ENCODE measurements at regions not wholly inside any gene's neighbourhood (a gene's known extent, or its start where the extent isn't known, plus 50 kb on each side); places are given as distances from the start of the nearest gene placed in this dataset.
A peak's percentile ranks its signal among the peaks of the same experiment; 100 is the strongest.

DNA sequence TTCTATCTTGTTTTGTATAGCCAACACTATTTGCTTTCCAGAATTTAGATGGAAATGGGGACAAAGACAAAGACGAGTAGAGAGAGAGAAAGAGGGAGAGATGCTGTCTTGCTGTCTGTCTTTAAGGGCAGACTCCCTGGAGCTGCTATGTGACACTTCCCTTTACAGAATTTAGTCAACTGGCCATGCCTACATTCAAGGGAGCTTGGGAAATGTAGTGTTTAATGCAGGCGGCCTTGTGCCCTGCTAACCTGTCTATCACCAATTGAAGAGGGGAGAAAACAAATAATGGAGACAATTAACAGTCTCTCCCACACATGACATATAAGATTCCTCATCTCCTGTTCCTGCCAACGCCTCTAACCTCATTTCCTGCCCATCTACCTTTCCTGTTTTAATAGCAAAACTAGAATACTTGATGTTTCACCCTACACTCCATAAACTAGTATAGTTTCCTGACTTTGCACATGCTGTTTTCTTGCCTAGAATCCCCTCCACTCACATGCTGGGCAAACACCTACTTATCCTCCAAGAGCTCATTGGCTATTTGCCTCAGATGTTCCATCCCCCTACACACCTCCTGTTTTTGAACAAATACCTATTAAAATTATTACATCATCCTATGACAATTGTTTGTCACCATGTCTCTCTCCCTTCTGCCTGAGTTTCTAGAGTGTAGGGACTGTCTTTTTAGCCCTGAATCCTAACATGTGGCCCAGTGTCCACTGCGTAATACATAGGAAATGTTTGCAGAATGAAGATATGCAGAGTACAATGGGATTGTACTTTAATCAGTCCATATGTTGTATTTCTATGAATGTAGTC lies 117.2 kb downstream of the SLC25A24 start:
- Histone ChIP-seq H3K27me3 (ENCODE audit: low read length) (no peaks in the 10 kb centered on the region), H3K36me3 (ENCODE audit: insufficient read depth, low read length) (no peaks in the 10 kb centered on the region), H2AFZ (ENCODE audit: low read length) (no peak overlapping the region), H3K9ac (ENCODE audit: low read length) (no peak overlapping the region), H3K79me2 (ENCODE audit: low read length) (no peaks in the 10 kb centered on the region), H3K9me3 (ENCODE audit: low read length) (no peaks in the 10 kb centered on the region), H3K9me2 (replicated peaks; ENCODE audit: insufficient read depth, low read length) (no peaks in the 10 kb centered on the region), H4K20me1 (ENCODE audit: insufficient read depth, low read depth, low read length) (no peaks in the 10 kb centered on the region), H3K27ac (ENCODE audit: low read length) (no peak overlapping the region), H3K4me1 (ENCODE audit: low read length) (peaks cover 8% of the 10 kb centered on the region), H3K4me3 (ENCODE audit: low read length) (no peak overlapping the region), H3K4me2 (ENCODE audit: low read depth, low read length, poor library complexity, severe bottlenecking) (no peak overlapping the region)
- no peak for DNase-seq

DNA sequence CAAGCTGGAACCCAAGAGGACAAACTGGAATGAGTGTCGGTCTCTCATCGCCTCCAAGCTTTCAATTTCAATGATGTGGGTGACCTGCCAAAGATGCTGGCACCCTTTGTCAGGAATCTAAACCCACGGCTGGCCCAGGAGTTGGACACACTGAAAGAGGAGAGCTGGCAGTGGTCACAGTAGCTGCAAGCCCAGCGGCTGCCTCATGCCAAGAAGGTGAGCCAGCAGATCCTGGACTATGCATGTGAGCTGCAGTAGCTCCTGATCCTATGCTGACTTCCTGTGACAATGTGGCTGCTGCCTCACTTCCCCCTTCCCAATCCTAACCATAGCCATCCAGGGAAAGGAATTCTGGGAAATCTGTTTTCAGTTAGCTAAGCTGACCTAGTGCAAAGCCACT lies 117.0 kb upstream of the VAV3 start:
- H2AFZ ChIP-seq (ENCODE audit: low read length), result no peak overlapping the region
- no peak overlapping the region for H3K4me2 ChIP-seq (ENCODE audit: low read depth, low read length, poor library complexity, severe bottlenecking)
- H3K9ac ChIP-seq (ENCODE audit: low read length), result no peak overlapping the region
- H3K4me3 ChIP-seq (ENCODE audit: low read length), result no peak overlapping the region
- no peak for DNase-seq
- peaks cover 8% of the 10 kb centered on the region for H3K4me1 ChIP-seq (ENCODE audit: low read length)
- no peaks in the 10 kb centered on the region for H3K9me3 ChIP-seq (ENCODE audit: low read length)
- no peaks in the 10 kb centered on the region for H3K79me2 ChIP-seq (ENCODE audit: low read length)
- H3K9me2 ChIP-seq (replicated peaks; ENCODE audit: insufficient read depth, low read length), result no peaks in the 10 kb centered on the region
- H4K20me1 ChIP-seq (ENCODE audit: insufficient read depth, low read depth, low read length), result no peaks in the 10 kb centered on the region
- H3K27me3 ChIP-seq (ENCODE audit: low read length), result no peaks in the 10 kb centered on the region
- H3K36me3 ChIP-seq (ENCODE audit: insufficient read depth, low read length), result no peaks in the 10 kb centered on the region
- H3K27ac ChIP-seq (ENCODE audit: low read length), result no peak overlapping the region

DNA sequence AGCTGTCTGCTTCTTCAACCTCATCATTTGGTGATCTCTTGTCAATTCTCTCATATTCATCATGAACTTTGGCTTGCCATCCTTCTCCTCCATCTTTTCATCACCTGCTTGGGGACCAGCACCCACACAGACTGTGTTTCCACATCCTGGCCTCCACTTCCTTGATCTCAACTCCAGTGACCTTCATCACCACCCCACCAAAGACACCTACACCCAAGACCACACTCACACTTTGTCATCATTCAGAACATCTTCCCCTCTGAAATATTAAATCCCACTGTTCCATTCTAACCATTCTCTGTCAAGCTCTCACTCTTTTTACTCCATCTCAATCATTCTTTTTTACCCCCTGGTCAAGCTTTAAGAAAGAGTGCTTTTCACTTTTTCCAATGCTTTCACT lies 115.5 kb upstream of the VAV3 start:
- Histone ChIP-seq H3K36me3 (ENCODE audit: insufficient read depth, low read length) (no peaks in the 10 kb centered on the region), H4K20me1 (ENCODE audit: insufficient read depth, low read depth, low read length) (no peaks in the 10 kb centered on the region), H3K4me2 (ENCODE audit: low read depth, low read length, poor library complexity, severe bottlenecking) (no peak overlapping the region), H3K4me1 (ENCODE audit: low read length) (peaks cover 8% of the 10 kb centered on the region), H3K79me2 (ENCODE audit: low read length) (no peaks in the 10 kb centered on the region), H3K27me3 (ENCODE audit: low read length) (no peaks in the 10 kb centered on the region), H3K9ac (ENCODE audit: low read length) (no peak overlapping the region), H3K4me3 (ENCODE audit: low read length) (no peak overlapping the region), H3K27ac (ENCODE audit: low read length) (no peak overlapping the region), H3K9me3 (ENCODE audit: low read length) (no peaks in the 10 kb centered on the region), H3K9me2 (replicated peaks; ENCODE audit: insufficient read depth, low read length) (no peaks in the 10 kb centered on the region), H2AFZ (ENCODE audit: low read length) (no peak overlapping the region)
- DNase-seq, result no peak

DNA sequence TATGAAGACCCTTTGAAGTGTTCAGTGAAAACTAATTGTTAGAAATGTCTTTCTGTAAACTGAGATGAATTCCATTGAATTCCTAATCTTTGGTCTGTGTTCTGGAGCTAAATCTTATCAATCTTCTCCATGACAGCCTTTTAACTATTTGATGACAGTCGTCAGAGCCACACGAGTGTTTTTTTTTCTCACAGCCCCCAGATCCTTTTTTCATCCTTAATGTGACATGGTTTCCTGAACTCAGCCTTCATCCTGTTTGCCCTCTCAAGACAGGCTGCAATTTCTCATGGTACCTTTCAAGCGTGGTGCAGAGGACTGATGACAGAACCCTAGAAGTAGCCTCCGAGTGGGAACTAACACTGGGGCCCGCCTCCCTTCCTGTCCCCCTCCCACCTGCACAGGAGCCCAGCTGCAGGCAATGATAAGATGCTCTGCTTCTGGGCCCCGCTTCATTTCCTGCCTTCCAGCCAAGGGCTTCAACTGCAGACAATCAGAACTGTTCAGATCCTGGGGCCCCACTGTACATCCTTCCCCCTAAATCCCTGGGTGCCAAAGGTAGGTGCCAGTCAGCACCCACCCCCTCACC lies 114.6 kb upstream of the VAV3 start:
- H3K4me3 ChIP-seq (ENCODE audit: low read length), result no peak overlapping the region
- H3K4me2 ChIP-seq (ENCODE audit: low read depth, low read length, poor library complexity, severe bottlenecking), result no peak overlapping the region
- no peaks in the 10 kb centered on the region for H3K9me2 ChIP-seq (replicated peaks; ENCODE audit: insufficient read depth, low read length)
- no peaks in the 10 kb centered on the region for H3K36me3 ChIP-seq (ENCODE audit: insufficient read depth, low read length)
- H3K9ac ChIP-seq (ENCODE audit: low read length), result no peak overlapping the region
- no peaks in the 10 kb centered on the region for H4K20me1 ChIP-seq (ENCODE audit: insufficient read depth, low read depth, low read length)
- peaks cover 14% of the 10 kb centered on the region for H3K4me1 ChIP-seq (ENCODE audit: low read length)
- H3K27me3 ChIP-seq (ENCODE audit: low read length), result no peaks in the 10 kb centered on the region
- H3K79me2 ChIP-seq (ENCODE audit: low read length), result no peaks in the 10 kb centered on the region
- no peak overlapping the region for H3K27ac ChIP-seq (ENCODE audit: low read length)
- H3K9me3 ChIP-seq (ENCODE audit: low read length), result no peaks in the 10 kb centered on the region
- no peak overlapping the region for H2AFZ ChIP-seq (ENCODE audit: low read length)
- DNase-seq, result peak; percentile 54

DNA sequence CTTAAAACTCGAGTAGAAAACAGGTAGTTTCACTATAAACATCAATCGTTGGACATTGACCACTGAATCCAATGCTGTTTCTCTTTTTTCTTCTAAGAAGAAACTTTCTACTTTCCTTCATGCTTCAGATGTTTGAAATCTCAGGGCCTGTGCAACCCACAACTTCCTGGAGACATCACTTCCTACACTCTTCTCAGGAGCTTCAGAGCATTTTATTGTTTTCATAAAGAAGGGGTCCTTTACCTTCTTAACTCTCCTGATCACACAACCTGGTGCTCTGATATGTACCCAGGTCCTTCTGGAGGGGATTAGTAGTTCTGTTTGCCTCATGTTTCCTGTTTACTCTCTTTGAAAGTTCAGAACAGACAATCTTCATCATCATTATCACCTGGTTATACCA lies 113.0 kb upstream of the VAV3 start:
- no peak for DNase-seq
- Histone ChIP-seq H3K27me3 (ENCODE audit: low read length) (0 out of 2 replicates have a peak, but pooled peaks cover 3% of the 10 kb centered on the region), H3K9ac (ENCODE audit: low read length) (no peak overlapping the region), H4K20me1 (ENCODE audit: insufficient read depth, low read depth, low read length) (no peaks in the 10 kb centered on the region), H3K9me2 (replicated peaks; ENCODE audit: insufficient read depth, low read length) (no peaks in the 10 kb centered on the region), H3K4me1 (ENCODE audit: low read length) (peaks cover 14% of the 10 kb centered on the region), H3K4me2 (ENCODE audit: low read depth, low read length, poor library complexity, severe bottlenecking) (no peak overlapping the region), H3K79me2 (ENCODE audit: low read length) (no peaks in the 10 kb centered on the region), H3K36me3 (ENCODE audit: insufficient read depth, low read length) (no peaks in the 10 kb centered on the region), H3K9me3 (ENCODE audit: low read length) (no peaks in the 10 kb centered on the region), H3K4me3 (ENCODE audit: low read length) (no peak overlapping the region), H3K27ac (ENCODE audit: low read length) (no peak overlapping the region), H2AFZ (ENCODE audit: low read length) (no peak overlapping the region)

DNA sequence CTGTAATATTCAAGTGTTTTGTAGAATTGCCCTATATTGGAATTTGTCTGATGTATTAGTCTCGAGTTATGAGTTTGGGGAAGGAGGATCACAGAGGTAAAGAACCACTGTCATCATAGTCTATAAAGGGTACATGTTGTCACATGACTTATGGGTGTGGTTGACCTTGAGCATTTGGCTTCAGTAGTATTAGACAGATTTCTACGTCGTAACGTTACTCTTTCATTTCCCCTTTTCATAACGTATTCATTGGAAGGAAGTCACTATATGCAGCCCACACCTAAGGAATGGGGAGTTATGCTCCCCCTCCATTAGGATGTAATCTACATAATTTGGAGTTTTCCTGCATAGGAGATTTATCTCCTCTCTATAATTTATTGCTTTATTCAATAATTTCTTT lies 110.1 kb upstream of the VAV3 start:
- Histone ChIP-seq H3K9me2 (replicated peaks; ENCODE audit: insufficient read depth, low read length) (no peaks in the 10 kb centered on the region), H3K4me2 (ENCODE audit: low read depth, low read length, poor library complexity, severe bottlenecking) (no peak overlapping the region), H3K9ac (ENCODE audit: low read length) (no peak overlapping the region), H3K9me3 (ENCODE audit: low read length) (no peaks in the 10 kb centered on the region), H3K27ac (ENCODE audit: low read length) (no peak overlapping the region), H3K27me3 (ENCODE audit: low read length) (0 out of 2 replicates have a peak, but pooled peaks cover 3% of the 10 kb centered on the region), H3K4me1 (ENCODE audit: low read length) (peaks cover 14% of the 10 kb centered on the region), H3K79me2 (ENCODE audit: low read length) (no peaks in the 10 kb centered on the region), H3K36me3 (ENCODE audit: insufficient read depth, low read length) (no peaks in the 10 kb centered on the region), H3K4me3 (ENCODE audit: low read length) (no peak overlapping the region), H2AFZ (ENCODE audit: low read length) (no peak overlapping the region), H4K20me1 (ENCODE audit: insufficient read depth, low read depth, low read length) (no peaks in the 10 kb centered on the region)
- DNase-seq, result peak; percentile 67

DNA sequence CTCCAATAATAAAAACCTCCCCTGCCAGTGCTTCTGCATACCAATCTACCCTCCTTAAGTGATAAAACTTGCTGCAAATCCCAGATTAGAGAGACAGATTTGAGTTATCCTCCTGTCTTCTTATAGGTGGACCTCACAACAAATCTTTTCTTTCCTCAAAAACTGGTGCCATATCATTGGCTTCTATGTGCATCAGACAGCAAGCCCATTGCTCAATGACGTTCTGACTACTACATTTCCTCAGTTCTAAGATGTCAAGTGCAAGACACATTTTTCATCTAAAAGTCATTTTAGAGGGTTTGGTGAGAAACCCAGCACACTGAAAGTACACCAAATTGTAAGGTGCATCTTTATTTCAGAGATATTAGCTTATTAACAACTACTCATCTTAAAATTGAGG lies 107.8 kb upstream of the VAV3 start:
- H3K36me3 ChIP-seq (ENCODE audit: insufficient read depth, low read length), result no peaks in the 10 kb centered on the region
- H2AFZ ChIP-seq (ENCODE audit: low read length), result no peak overlapping the region
- no peaks in the 10 kb centered on the region for H3K9me2 ChIP-seq (replicated peaks; ENCODE audit: insufficient read depth, low read length)
- 0 out of 2 replicates have a peak, but pooled peaks cover 3% of the 10 kb centered on the region for H3K27me3 ChIP-seq (ENCODE audit: low read length)
- H3K9ac ChIP-seq (ENCODE audit: low read length), result no peak overlapping the region
- no peaks in the 10 kb centered on the region for H3K79me2 ChIP-seq (ENCODE audit: low read length)
- no peaks in the 10 kb centered on the region for H3K9me3 ChIP-seq (ENCODE audit: low read length)
- H3K4me3 ChIP-seq (ENCODE audit: low read length), result no peak overlapping the region
- no peaks in the 10 kb centered on the region for H4K20me1 ChIP-seq (ENCODE audit: insufficient read depth, low read depth, low read length)
- H3K27ac ChIP-seq (ENCODE audit: low read length), result no peak overlapping the region
- H3K4me1 ChIP-seq (ENCODE audit: low read length), result peaks cover 6% of the 10 kb centered on the region; the same call in 1 of the 2 replicates
- no peak for DNase-seq
- no peak overlapping the region for H3K4me2 ChIP-seq (ENCODE audit: low read depth, low read length, poor library complexity, severe bottlenecking)

DNA sequence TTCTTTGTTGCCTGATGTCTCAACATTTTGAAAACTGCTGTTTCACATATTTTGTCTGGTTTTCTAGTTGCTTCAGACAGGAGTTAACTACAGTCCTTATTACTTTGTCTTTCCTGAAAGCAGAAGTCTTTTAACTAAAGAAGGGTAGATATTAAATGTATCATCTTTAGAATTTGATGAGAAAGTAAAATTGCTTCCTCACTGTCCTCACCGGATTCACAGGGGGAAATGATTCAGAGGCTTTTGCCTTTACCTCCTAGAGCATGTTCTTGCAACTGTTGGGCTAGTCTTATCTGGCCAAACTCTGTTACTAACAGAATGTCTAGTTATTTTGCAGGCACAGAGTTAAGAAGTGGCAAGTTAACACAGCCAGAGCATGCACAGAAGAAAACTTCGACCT lies 107.2 kb upstream of the VAV3 start:
- H3K4me3 ChIP-seq (ENCODE audit: low read length), result no peak overlapping the region
- H3K27me3 ChIP-seq (ENCODE audit: low read length), result 0 out of 2 replicates have a peak, but pooled peaks cover 3% of the 10 kb centered on the region
- no peak overlapping the region for H3K4me2 ChIP-seq (ENCODE audit: low read depth, low read length, poor library complexity, severe bottlenecking)
- no peaks in the 10 kb centered on the region for H3K79me2 ChIP-seq (ENCODE audit: low read length)
- no peak overlapping the region for H2AFZ ChIP-seq (ENCODE audit: low read length)
- H3K36me3 ChIP-seq (ENCODE audit: insufficient read depth, low read length), result no peaks in the 10 kb centered on the region
- no peak for DNase-seq
- H3K27ac ChIP-seq (ENCODE audit: low read length), result no peak overlapping the region
- no peaks in the 10 kb centered on the region for H3K9me3 ChIP-seq (ENCODE audit: low read length)
- no peaks in the 10 kb centered on the region for H3K9me2 ChIP-seq (replicated peaks; ENCODE audit: insufficient read depth, low read length)
- peaks cover 6% of the 10 kb centered on the region; the same call in 1 of the 2 replicates for H3K4me1 ChIP-seq (ENCODE audit: low read length)
- H3K9ac ChIP-seq (ENCODE audit: low read length), result no peak overlapping the region
- no peaks in the 10 kb centered on the region for H4K20me1 ChIP-seq (ENCODE audit: insufficient read depth, low read depth, low read length)
